Loucy (cell line): ENCODE measurements at regions not wholly inside any gene's neighbourhood (a gene's known extent, or its start where the extent isn't known, plus 50 kb on each side); places are given as distances from the start of the nearest gene placed in this dataset.
A peak's percentile ranks its signal among the peaks of the same experiment; 100 is the strongest.

Experiments
- H2AFZ ChIP-seq: fragments of 200-600 bp; sonication (generic); 2 replicates; pipeline ENCODE4 v1.6.0; 2016; ENCODE audit warnings: antibody characterized with exemption, mild to moderate bottlenecking, low read length, moderate library complexity
- H3F3A ChIP-seq: fragments of 200-600 bp; 2 replicates; pipeline ENCODE4 v1.6.0; 2016; ENCODE audit warnings: antibody characterized with exemption, low read depth, mild to moderate bottlenecking
- H3K27me3 ChIP-seq: fragments of 200-600 bp; sonication (generic); 2 replicates; pipeline ENCODE4 v1.6.1; 2014; ENCODE audit warnings: low read length, mild to moderate bottlenecking; ENCODE audit not compliant: insufficient read depth, poor library complexity, severe bottlenecking
- H3K36me3 ChIP-seq: fragments of 200-600 bp; sonication (generic); 2 replicates; pipeline ENCODE4 v1.6.1; 2016; ENCODE audit warnings: low read length; ENCODE audit not compliant: insufficient read depth
- H3K4me1 ChIP-seq: fragments of 200-600 bp; sonication (generic); 2 replicates; pipeline ENCODE4 v1.5.1; 2014; ENCODE audit warnings: low read length, mild to moderate bottlenecking; ENCODE audit not compliant: insufficient read depth, poor library complexity, severe bottlenecking
- H3K4me2 ChIP-seq: fragments of 200-600 bp; sonication (generic); 2 replicates; pipeline ENCODE4 v1.6.0; 2014; ENCODE audit warnings: antibody characterized with exemption, low read length, low read depth, mild to moderate bottlenecking; ENCODE audit not compliant: poor library complexity, severe bottlenecking
- H3K4me3 ChIP-seq: fragments of 200-600 bp; sonication (generic); 2 replicates; pipeline ENCODE4 v1.5.1; 2014; ENCODE audit warnings: low read length, mild to moderate bottlenecking, mixed read lengths; ENCODE audit not compliant: poor library complexity, severe bottlenecking
- H3K79me2 ChIP-seq: fragments of 200-600 bp; sonication (generic); 2 replicates; pipeline ENCODE4 v1.6.1; 2014; ENCODE audit warnings: low read length; ENCODE audit not compliant: insufficient read depth
- H3K9ac ChIP-seq: fragments of 200-600 bp; sonication (generic); 2 replicates; pipeline ENCODE4 v1.6.0; 2014; ENCODE audit warnings: mild to moderate bottlenecking, low read depth, low read length, moderate library complexity; ENCODE audit not compliant: poor library complexity, severe bottlenecking
- H3K9me2 ChIP-seq: fragments of 200-600 bp; sonication (generic); replicated peaks from 2 replicates; pipeline ENCODE4 v1.6.1; 2016; ENCODE audit warnings: low read depth, low read length, mixed read lengths
- H3K9me3 ChIP-seq: fragments of 200-600 bp; sonication (generic); 2 replicates; pipeline ENCODE4 v1.6.1; 2014; ENCODE audit warnings: mild to moderate bottlenecking, antibody characterized with exemption, low read length, low read depth; ENCODE audit not compliant: insufficient read depth
- H4K20me1 ChIP-seq: fragments of 200-600 bp; sonication (generic); 2 replicates; pipeline ENCODE4 v1.6.0; 2014; ENCODE audit warnings: antibody characterized with exemption, low read length, mild to moderate bottlenecking; ENCODE audit not compliant: insufficient read depth, poor library complexity, severe bottlenecking
- CTCF ChIP-seq: fragments of 200-600 bp; sonication (generic); conservative IDR thresholded peaks from 2 replicates; pipeline ENCODE4 v1.5.1; 2014; ENCODE audit warnings: mild to moderate bottlenecking, antibody characterized with exemption, low read length
- EZH2phosphoT487 ChIP-seq: fragments of 200-600 bp; IDR thresholded peaks from 2 replicates; pipeline ENCODE4 v1.6.1; 2018; ENCODE audit warnings: antibody characterized with exemption, mild to moderate bottlenecking, moderate library complexity, borderline replicate concordance

- Histone ChIP-seq H3K4me1 (peaks cover 20% of the 10 kb centered on the region), H3K9ac (peak overlapping the region; percentile 99), H3K79me2 (peaks cover 100% of the 10 kb centered on the region), H3F3A (peaks cover 34% of the 10 kb centered on the region), H3K9me2 (no peaks in the 10 kb centered on the region), H3K4me2 (peak overlapping the region; percentile 84), H3K36me3 (peaks cover 50% of the 10 kb centered on the region), H2AFZ (no peak overlapping the region), H3K4me3 (peak overlapping the region; percentile 96), H3K9me3 (no peaks in the 10 kb centered on the region), H3K27me3 (peaks cover 47% of the 10 kb centered on the region), H4K20me1 (peaks cover 75% of the 10 kb centered on the region)
- TF ChIP-seq CTCF (no peak), EZH2phosphoT487 (no peak)
Observed at GRCh38 chr1:198932351-198932991, 293.6 kb downstream of the PTPRC start.

- Histone ChIP-seq H3F3A (peaks cover 32% of the 10 kb centered on the region), H3K79me2 (peaks cover 100% of the 10 kb centered on the region), H2AFZ (no peak overlapping the region), H3K36me3 (peaks cover 46% of the 10 kb centered on the region), H3K4me1 (peaks cover 26% of the 10 kb centered on the region), H3K4me3 (peak overlapping the region; percentile 96), H3K9me2 (no peaks in the 10 kb centered on the region), H3K27me3 (peaks cover 47% of the 10 kb centered on the region), H3K4me2 (peak overlapping the region; percentile 84), H4K20me1 (peaks cover 63% of the 10 kb centered on the region), H3K9ac (peak overlapping the region; percentile 99), H3K9me3 (no peaks in the 10 kb centered on the region)
- TF ChIP-seq CTCF, result no peak
- TF ChIP-seq EZH2phosphoT487, result no peak
Observed at GRCh38 chr1:198933515-198934222, 294.8 kb downstream of the PTPRC start.

- H3K9me2 ChIP-seq, result no peaks in the 10 kb centered on the region
- no peak overlapping the region for H2AFZ ChIP-seq
- TF ChIP-seq CTCF, result no peak
- no peak for TF ChIP-seq EZH2phosphoT487
- H4K20me1 ChIP-seq, result peaks cover 55% of the 10 kb centered on the region
- peak overlapping the region; percentile 99 for H3K9ac ChIP-seq
- H3K36me3 ChIP-seq, result peaks cover 43% of the 10 kb centered on the region
- H3K4me1 ChIP-seq, result peaks cover 21% of the 10 kb centered on the region
- peaks cover 29% of the 10 kb centered on the region for H3F3A ChIP-seq
- H3K9me3 ChIP-seq, result no peaks in the 10 kb centered on the region
- peak overlapping the region; percentile 84 for H3K4me2 ChIP-seq
- peaks cover 100% of the 10 kb centered on the region for H3K79me2 ChIP-seq
- H3K4me3 ChIP-seq, result peak overlapping the region; percentile 96
- H3K27me3 ChIP-seq, result peaks cover 47% of the 10 kb centered on the region
Observed at GRCh38 chr1:198934426-198934825, 295.6 kb downstream of the PTPRC start.
